ENCODE measurements at regions not wholly inside any gene's neighbourhood (a gene's known extent, or its start where the extent isn't known, plus 50 kb on each side); places are given as distances from the start of the nearest gene placed in this dataset.

- H4K5ac ChIP-seq (ENCODE audit: insufficient read length, low read depth, low read length), result no peak overlapping the region
- no peak overlapping the region for H3K23ac ChIP-seq (ENCODE audit: insufficient read length, low read depth, low read length)
- H3K18ac ChIP-seq (ENCODE audit: insufficient read length, low read depth, low read length), result no peak overlapping the region
- no peak overlapping the region for H2BK20ac ChIP-seq (ENCODE audit: low read depth, low read length, poor library complexity, severe bottlenecking)
- no peak overlapping the region for H2BK120ac ChIP-seq (ENCODE audit: low read depth, low read length, poor library complexity, severe bottlenecking)
- no peak overlapping the region for H2BK5ac ChIP-seq (ENCODE audit: insufficient read length, low read length)
- Mint-ChIP-seq H3K4me1 (peaks cover 8 to 9% of the 10 kb centered on the region in 2 experiments), H3K36me3 (ENCODE audit: insufficient read depth in 1 of 3, low read depth in 3 of 3) (no peaks in the 10 kb centered on the region), H3K4me3 (no peak overlapping the region), H3K27ac (no peak overlapping the region), H3K27me3 (ENCODE audit: low read depth) (no peaks in the 10 kb centered on the region), H3K9me3 (no peaks in the 10 kb centered on the region)
- no peak overlapping the region for H3K9ac ChIP-seq (ENCODE audit: extremely low read depth, insufficient read length, low read length)
- no peak overlapping the region for H2AK5ac ChIP-seq (ENCODE audit: insufficient read length, low read length)
- H3K14ac ChIP-seq (ENCODE audit: insufficient read depth, low read length), result no peak overlapping the region
- no peaks in the 10 kb centered on the region for H3K23me2 ChIP-seq (ENCODE audit: insufficient read length, low read depth, low read length, poor library complexity, severe bottlenecking)
- peaks cover 3% of the 10 kb centered on the region; the same call in 1 of the 2 replicates for H3K4me1 ChIP-seq (ENCODE audit: insufficient read depth, low read length)
- no peak overlapping the region for H2BK12ac ChIP-seq (ENCODE audit: insufficient read length, low read depth, low read length)
- H4K8ac ChIP-seq (replicated peaks; ENCODE audit: insufficient read length, low read depth, low read length), result no peak overlapping the region
- H2AFZ ChIP-seq (ENCODE audit: low read length), result no peak overlapping the region
- no peak for TF ChIP-seq CTCF (conservative IDR thresholded peaks at IDR 0.05)
- no peaks in the 10 kb centered on the region; the same call in 1 of the 2 replicates for H3K27me3 ChIP-seq (ENCODE audit: insufficient read depth, low read length)
- no peaks in the 10 kb centered on the region for H3K79me2 ChIP-seq (ENCODE audit: insufficient read depth, low read length)
- H3K9me3 ChIP-seq (ENCODE audit: control insufficient read depth, low read depth, low read length), result no peaks in the 10 kb centered on the region
- no peak for DNase-seq
- no peak overlapping the region for H2BK15ac ChIP-seq (ENCODE audit: low read depth, low read length)
- H3K79me1 ChIP-seq (ENCODE audit: insufficient read depth, low read depth, low read length, poor library complexity, severe bottlenecking), result no peaks in the 10 kb centered on the region
- no peak overlapping the region for H4K91ac ChIP-seq (ENCODE audit: insufficient read length, low read depth, low read length)
- H3K4me2 ChIP-seq (ENCODE audit: insufficient read depth, insufficient read length, low read length), result no peak overlapping the region
- no peak overlapping the region for H3T11ph ChIP-seq (ENCODE audit: low read length)
- H3K4ac ChIP-seq (ENCODE audit: low read depth, low read length), result no peak overlapping the region
- H3K27ac ChIP-seq (ENCODE audit: insufficient read length, low read depth, low read length), result no peak overlapping the region
- no CpG with 5 or more reads among the region's 3 CpGs for WGBS (ENCODE audit: extremely low coverage, insufficient read length, low lambda C conversion rate)
- no peaks in the 10 kb centered on the region for H4K20me1 ChIP-seq (ENCODE audit: control insufficient read depth, insufficient read depth, insufficient read length)
- H3K56ac ChIP-seq (ENCODE audit: insufficient read length, low read depth, low read length), result no peak overlapping the region
Observed at GRCh38 chr10:52454491-52454890, 140.4 kb downstream of the DKK1 start.
